DMS153 treated with DMSO at 0.1 percent for 48 hours (cell line): ENCODE measurements at regions not wholly inside any gene's neighbourhood (a gene's known extent, or its start where the extent isn't known, plus 50 kb on each side); places are given as distances from the start of the nearest gene placed in this dataset.
"Not testable (repeated sequence)": the region's sequence is repeated elsewhere in the genome, so short reads cannot be mapped to it uniquely, and the experiment has no call there.

Source experiments
- DNase-seq: peaks from one replicate; lab custom pipeline; 2025; ENCODE audit not compliant: unreplicated experiment; lab: John Stamatoyannopoulos, UW

GRCh38 chr16:66247516-66248481 lies 118.7 kb upstream of the CDH5 start:
- no peak for DNase-seq

GRCh38 chr16:66245868-66246267 lies 120.6 kb upstream of the CDH5 start:
- no peak for DNase-seq

- DNase-seq, result no peak
Measured at GRCh38 chr16:66245072-66245471, 121.4 kb upstream of the CDH5 start.

DNA sequence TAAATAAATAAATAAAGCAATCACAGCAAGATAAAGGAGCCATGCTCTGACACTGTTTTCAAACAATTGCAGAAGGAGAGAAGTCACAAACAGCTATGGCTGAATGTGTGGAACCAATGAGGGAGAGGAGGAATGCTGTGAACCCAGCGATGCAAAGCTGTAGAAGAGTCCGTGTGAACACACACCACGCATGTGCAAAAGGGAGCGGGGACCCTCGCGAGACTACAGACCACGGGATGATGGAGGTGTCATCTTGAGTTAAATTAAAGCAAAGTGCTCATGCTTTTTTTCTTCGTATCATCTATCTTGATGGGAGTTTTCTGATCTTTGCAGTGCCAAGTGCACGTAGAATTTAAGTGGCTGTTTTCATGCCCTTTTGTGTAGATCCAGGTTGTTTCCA lies 123.8 kb upstream of the CDH5 start:
- no peak for DNase-seq

- DNase-seq, result not testable (repeated sequence)
Measured at GRCh38 chr16:66242206-66242605, 124.3 kb upstream of the CDH5 start.

DNA sequence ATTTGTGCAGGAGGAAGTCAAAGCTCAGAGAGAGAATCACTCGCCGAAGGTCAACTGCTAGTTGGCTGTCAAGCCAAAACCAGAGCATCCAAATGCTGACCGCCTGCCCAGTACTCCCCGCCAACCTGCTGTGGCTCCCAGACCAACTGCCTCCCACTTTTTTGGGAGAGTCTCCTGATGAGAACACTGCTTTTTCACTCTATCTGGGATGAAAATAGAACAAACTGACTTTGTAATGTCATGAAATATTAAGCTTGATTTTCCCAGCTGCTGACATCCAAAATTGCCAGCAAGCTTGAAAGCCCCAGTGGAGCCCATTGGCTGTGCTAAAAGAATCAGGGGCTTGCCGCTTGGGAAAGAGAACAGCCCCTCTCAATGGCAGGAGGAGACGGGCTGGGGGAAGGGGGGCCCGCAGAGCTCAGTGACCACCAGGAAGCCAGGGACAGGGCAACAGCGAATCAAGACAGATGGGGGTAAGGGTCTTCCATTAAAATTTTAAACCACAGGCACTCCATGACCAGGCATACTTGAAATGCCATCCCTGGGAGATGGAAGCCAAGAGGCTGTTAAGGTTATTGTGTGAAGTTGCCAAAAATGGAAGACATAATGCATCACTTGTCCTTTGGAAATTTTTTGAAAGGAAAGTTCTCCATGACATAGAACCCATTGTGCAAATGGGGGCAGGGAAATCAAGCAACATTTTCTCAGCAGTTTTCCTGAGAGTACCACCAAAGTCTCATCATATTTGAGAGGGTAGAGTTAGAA lies 125.7 kb upstream of the CDH5 start:
- DNase-seq, result no peak

- no peak for DNase-seq
Measured at GRCh38 chr16:66240088-66240487, 126.4 kb upstream of the CDH5 start.

- DNase-seq, result no peak
Measured at GRCh38 chr16:66238696-66239095, 127.8 kb upstream of the CDH5 start.

DNA sequence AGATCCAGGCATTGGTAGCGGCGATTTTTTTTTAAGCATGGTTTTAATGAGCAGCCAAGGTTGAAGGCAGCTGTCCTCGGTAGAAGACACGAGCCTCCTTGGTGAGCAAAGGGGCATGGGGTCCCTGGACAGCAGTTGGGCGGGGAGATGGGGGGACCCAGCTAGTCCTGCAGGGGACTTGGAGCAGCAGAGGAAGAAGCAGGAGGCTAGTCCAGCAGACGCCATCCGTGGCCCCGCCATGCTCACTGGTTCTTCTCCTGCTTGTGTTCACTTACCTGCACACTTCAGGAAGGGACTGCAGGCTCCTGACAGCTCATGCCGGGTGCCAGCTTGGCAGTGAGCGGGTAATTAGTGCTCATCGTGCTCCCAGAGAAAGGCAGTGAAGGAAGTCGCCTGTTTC lies 130.2 kb upstream of the CDH5 start:
- DNase-seq, result no peak

- no peak for DNase-seq
Measured at GRCh38 chr16:66231452-66232160, 134.9 kb upstream of the CDH5 start.

GRCh38 chr16:66229651-66230050 lies 136.8 kb upstream of the CDH5 start:
- DNase-seq, result no peak

- no peak for DNase-seq
Measured at GRCh38 chr16:66228792-66229191, 137.7 kb upstream of the CDH5 start.

GRCh38 chr16:66227766-66228530 lies 138.5 kb upstream of the CDH5 start:
- DNase-seq, result no peak

GRCh38 chr16:66226762-66227161 lies 139.7 kb upstream of the CDH5 start:
- DNase-seq, result no peak

GRCh38 chr16:66225696-66226095 lies 140.8 kb upstream of the CDH5 start:
- DNase-seq, result no peak

DNA sequence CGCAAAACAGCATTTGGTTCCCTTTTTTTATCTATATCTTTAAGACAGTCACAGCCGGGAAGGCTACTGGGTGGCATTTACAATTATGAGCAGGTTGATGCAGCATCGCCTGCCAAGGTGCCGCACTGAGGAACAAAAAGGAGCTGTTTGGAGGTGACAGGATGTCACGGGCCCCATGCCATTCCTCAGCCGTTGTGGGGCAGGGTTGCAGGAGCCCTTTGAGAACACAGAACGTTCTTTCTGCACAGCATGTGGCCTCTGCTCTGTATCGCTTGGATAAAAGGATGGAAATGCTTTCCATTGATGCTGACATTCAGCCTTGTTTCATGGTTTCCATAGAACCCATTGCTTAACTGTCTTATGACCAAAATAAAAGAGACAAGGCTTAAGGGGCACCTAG lies 141.9 kb upstream of the CDH5 start:
- DNase-seq, result no peak

- DNase-seq, result no peak
Measured at GRCh38 chr16:66224186-66224585, 142.3 kb upstream of the CDH5 start.

GRCh38 chr16:66223176-66223780 lies 143.2 kb upstream of the CDH5 start:
- DNase-seq, result no peak

DNA sequence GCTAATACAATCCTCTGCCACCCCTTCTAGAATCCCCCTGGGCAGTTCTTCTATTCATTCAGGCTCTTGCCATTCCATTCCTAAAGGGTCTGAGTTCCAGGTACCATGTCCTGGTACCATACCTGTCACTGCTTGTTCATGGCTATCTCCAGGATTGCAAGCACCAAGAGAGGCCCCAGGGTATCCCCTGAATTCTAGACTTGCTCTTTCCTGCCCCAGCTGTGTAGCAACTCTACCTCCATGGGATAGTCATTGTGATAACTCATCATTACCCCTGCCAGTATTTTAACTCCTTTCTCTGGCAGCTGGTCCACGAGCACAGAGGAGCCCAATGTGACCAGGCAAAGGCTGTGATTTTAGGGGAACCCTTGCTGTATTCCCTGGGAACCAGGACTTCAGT lies 143.7 kb upstream of the CDH5 start:
- no peak for DNase-seq

DNA sequence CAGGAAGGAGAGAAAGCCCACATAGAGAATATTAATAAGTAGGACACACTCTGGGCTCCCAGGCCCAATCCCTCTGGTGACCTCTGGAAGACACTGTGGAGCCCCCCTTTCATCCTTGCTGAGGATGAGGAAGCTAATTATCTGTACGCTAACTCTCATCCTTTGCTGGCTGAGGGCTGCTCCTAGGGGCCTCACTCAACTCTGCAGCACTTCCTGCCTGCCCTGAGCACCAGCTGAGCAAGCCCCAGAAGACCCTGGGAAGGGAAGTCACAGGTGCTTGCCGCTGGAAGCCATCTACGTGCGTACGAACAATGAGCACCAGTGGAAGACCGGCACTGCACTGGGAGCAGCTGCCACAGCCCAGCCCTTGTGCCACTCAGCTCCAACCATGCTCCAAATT lies 145.8 kb upstream of the CDH5 start:
- DNase-seq, result no peak
